GM12878 (cell line): ENCODE measurements at regions not wholly inside any gene's neighbourhood (a gene's known extent, or its start where the extent isn't known, plus 50 kb on each side); places are given as distances from the start of the nearest gene placed in this dataset.

ENCODE experiments used
- EZH2 ChIP-seq: IDR thresholded peaks from 2 replicates; pipeline ENCODE4 v1.6.1; 2012; ENCODE audit warnings: low read depth, mild to moderate bottlenecking, control low read depth, inconsistent platforms, low read length, borderline replicate concordance; ENCODE audit not compliant: control insufficient read depth
- HCFC1 ChIP-seq: fragments of 150-350 bp; IDR thresholded peaks from 2 replicates; pipeline ENCODE4 v1.6.1; 2014; ENCODE audit warnings: low read length
- JUNB ChIP-seq: IDR thresholded peaks from 2 replicates; pipeline ENCODE4 v1.6.1; 2016; ENCODE audit warnings: antibody characterized with exemption, mild to moderate bottlenecking
- POLR2A ChIP-seq: IDR thresholded peaks from 2 replicates; pipeline ENCODE4 v1.6.1; 2011; ENCODE audit warnings: low read depth, mild to moderate bottlenecking, low read length
- SP1 ChIP-seq: IDR thresholded peaks from one replicate; pipeline ENCODE4 v1.6.1; 2011; ENCODE audit warnings: low read depth, low read length
- SPI1 ChIP-seq: IDR thresholded peaks from 2 replicates; pipeline ENCODE4 v1.6.1; 2011; ENCODE audit warnings: low read depth, mild to moderate bottlenecking, low read length, moderate library complexity, borderline replicate concordance; ENCODE audit not compliant: insufficient read depth
- TAF1 ChIP-seq: IDR thresholded peaks from 2 replicates; pipeline ENCODE4 v1.6.1; 2011; ENCODE audit warnings: mild to moderate bottlenecking, low read depth, low read length, borderline replicate concordance
- ZNF217 ChIP-seq: fragments of 450-650 bp; IDR thresholded peaks from 2 replicates; pipeline ENCODE4 v1.6.1; 2017; ENCODE audit warnings: antibody characterized with exemption, mild to moderate bottlenecking
- ZNF24 ChIP-seq: fragments of 450-650 bp; IDR thresholded peaks from 2 replicates; pipeline ENCODE4 v1.6.1; 2017; ENCODE audit warnings: antibody characterized with exemption, mild to moderate bottlenecking
- TF ChIP-seq, protein P1 (sequence below): IDR thresholded peaks from 2 replicates; pipeline ENCODE4 v1.6.1; 2012; ENCODE audit warnings: mild to moderate bottlenecking, low read depth, low read length
- TF ChIP-seq, protein P2 (sequence below): fragments of 450-650 bp; IDR thresholded peaks from 2 replicates; pipeline ENCODE4 v1.6.1; 2018; ENCODE audit warnings: borderline replicate concordance, mild to moderate bottlenecking; ENCODE audit not compliant: partially characterized antibody
- TF ChIP-seq, protein P3 (sequence below): IDR thresholded peaks from 2 replicates; pipeline ENCODE4 v1.6.1; 2012; ENCODE audit warnings: low read depth, low read length, improper control_type of control experiment
- TF ChIP-seq, protein P4 (sequence below): fragments of 450-650 bp; IDR thresholded peaks from 2 replicates; pipeline ENCODE4 v1.6.1; 2018; ENCODE audit warnings: mild to moderate bottlenecking, low read depth, moderate library complexity; ENCODE audit not compliant: partially characterized antibody
- TF ChIP-seq, protein P5 (sequence below), 3 experiments: IDR thresholded peaks in 2 of 3; conservative IDR thresholded peaks in 1 of 3; 2 replicates each; pipeline ENCODE4 v1.5.1; 2011; ENCODE audit warnings: low read depth in 3 of 3, low read length in 3 of 3, mild to moderate bottlenecking in 3 of 3, control low read depth in 2 of 3, moderate library complexity in 2 of 3, inconsistent platforms in 1 of 3, mixed read lengths in 1 of 3; ENCODE audit not compliant: control insufficient read depth in 2 of 3, insufficient read depth in 1 of 3; ENCODE audit errors: extremely low read depth in 1 of 3

DNA sequence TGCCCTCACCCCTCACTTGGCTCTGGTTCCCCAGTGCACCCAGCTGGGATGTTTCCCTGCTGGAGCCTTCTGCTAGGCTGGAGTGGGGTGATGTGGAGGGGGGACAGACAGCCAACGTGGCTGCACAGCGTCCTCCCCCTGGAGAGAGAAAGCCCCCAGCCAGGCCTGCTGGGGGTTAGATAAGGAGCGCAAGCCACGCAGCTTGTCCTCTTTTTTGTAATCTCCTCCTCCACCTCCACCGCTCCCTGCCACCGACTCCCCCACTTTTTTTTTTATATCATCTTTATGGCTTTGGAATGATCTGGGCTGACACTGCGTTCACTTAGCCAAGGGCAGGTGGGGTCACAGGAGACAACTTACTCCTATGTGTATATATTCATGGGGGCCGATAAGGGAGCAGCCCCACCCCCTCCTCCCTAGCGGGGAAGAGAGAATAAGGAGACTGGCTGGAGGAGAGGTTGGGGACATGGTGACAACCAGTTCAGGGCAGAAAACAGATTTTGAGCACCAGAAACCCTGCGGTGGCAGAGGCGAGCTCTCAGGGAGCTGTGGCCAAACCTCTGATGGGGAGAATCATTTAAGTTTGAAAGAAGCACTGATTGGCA lies 169.9 kb upstream of the LHX5 start:
- TF ChIP-seq, protein P1, sequence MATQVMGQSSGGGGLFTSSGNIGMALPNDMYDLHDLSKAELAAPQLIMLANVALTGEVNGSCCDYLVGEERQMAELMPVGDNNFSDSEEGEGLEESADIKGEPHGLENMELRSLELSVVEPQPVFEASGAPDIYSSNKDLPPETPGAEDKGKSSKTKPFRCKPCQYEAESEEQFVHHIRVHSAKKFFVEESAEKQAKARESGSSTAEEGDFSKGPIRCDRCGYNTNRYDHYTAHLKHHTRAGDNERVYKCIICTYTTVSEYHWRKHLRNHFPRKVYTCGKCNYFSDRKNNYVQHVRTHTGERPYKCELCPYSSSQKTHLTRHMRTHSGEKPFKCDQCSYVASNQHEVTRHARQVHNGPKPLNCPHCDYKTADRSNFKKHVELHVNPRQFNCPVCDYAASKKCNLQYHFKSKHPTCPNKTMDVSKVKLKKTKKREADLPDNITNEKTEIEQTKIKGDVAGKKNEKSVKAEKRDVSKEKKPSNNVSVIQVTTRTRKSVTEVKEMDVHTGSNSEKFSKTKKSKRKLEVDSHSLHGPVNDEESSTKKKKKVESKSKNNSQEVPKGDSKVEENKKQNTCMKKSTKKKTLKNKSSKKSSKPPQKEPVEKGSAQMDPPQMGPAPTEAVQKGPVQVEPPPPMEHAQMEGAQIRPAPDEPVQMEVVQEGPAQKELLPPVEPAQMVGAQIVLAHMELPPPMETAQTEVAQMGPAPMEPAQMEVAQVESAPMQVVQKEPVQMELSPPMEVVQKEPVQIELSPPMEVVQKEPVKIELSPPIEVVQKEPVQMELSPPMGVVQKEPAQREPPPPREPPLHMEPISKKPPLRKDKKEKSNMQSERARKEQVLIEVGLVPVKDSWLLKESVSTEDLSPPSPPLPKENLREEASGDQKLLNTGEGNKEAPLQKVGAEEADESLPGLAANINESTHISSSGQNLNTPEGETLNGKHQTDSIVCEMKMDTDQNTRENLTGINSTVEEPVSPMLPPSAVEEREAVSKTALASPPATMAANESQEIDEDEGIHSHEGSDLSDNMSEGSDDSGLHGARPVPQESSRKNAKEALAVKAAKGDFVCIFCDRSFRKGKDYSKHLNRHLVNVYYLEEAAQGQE, result no peak
- TF ChIP-seq JUNB, result no peak
- TF ChIP-seq, protein P2, sequence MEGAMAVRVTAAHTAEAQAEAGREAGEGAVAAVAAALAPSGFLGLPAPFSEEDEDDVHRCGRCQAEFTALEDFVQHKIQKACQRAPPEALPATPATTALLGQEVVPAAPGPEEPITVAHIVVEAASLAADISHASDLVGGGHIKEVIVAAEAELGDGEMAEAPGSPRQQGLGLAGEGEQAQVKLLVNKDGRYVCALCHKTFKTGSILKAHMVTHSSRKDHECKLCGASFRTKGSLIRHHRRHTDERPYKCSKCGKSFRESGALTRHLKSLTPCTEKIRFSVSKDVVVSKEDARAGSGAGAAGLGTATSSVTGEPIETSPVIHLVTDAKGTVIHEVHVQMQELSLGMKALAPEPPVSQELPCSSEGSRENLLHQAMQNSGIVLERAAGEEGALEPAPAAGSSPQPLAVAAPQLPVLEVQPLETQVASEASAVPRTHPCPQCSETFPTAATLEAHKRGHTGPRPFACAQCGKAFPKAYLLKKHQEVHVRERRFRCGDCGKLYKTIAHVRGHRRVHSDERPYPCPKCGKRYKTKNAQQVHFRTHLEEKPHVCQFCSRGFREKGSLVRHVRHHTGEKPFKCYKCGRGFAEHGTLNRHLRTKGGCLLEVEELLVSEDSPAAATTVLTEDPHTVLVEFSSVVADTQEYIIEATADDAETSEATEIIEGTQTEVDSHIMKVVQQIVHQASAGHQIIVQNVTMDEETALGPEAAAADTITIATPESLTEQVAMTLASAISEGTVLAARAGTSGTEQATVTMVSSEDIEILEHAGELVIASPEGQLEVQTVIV, result no peak
- TF ChIP-seq ZNF24, result no peak
- no peak for TF ChIP-seq ZNF217
- no peak for TF ChIP-seq SP1
- TF ChIP-seq, protein P3, sequence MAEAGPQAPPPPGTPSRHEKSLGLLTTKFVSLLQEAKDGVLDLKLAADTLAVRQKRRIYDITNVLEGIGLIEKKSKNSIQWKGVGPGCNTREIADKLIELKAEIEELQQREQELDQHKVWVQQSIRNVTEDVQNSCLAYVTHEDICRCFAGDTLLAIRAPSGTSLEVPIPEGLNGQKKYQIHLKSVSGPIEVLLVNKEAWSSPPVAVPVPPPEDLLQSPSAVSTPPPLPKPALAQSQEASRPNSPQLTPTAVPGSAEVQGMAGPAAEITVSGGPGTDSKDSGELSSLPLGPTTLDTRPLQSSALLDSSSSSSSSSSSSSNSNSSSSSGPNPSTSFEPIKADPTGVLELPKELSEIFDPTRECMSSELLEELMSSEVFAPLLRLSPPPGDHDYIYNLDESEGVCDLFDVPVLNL, result no peak
- TF ChIP-seq HCFC1, result no peak
- no peak for TF ChIP-seq POLR2A
- TF ChIP-seq TAF1, result no peak
- TF ChIP-seq, protein P4, sequence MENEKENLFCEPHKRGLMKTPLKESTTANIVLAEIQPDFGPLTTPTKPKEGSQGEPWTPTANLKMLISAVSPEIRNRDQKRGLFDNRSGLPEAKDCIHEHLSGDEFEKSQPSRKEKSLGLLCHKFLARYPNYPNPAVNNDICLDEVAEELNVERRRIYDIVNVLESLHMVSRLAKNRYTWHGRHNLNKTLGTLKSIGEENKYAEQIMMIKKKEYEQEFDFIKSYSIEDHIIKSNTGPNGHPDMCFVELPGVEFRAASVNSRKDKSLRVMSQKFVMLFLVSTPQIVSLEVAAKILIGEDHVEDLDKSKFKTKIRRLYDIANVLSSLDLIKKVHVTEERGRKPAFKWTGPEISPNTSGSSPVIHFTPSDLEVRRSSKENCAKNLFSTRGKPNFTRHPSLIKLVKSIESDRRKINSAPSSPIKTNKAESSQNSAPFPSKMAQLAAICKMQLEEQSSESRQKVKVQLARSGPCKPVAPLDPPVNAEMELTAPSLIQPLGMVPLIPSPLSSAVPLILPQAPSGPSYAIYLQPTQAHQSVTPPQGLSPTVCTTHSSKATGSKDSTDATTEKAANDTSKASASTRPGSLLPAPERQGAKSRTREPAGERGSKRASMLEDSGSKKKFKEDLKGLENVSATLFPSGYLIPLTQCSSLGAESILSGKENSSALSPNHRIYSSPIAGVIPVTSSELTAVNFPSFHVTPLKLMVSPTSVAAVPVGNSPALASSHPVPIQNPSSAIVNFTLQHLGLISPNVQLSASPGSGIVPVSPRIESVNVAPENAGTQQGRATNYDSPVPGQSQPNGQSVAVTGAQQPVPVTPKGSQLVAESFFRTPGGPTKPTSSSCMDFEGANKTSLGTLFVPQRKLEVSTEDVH, result no peak
- no peak for TF ChIP-seq EZH2
- no peak for TF ChIP-seq SPI1
- TF ChIP-seq, protein P5, sequence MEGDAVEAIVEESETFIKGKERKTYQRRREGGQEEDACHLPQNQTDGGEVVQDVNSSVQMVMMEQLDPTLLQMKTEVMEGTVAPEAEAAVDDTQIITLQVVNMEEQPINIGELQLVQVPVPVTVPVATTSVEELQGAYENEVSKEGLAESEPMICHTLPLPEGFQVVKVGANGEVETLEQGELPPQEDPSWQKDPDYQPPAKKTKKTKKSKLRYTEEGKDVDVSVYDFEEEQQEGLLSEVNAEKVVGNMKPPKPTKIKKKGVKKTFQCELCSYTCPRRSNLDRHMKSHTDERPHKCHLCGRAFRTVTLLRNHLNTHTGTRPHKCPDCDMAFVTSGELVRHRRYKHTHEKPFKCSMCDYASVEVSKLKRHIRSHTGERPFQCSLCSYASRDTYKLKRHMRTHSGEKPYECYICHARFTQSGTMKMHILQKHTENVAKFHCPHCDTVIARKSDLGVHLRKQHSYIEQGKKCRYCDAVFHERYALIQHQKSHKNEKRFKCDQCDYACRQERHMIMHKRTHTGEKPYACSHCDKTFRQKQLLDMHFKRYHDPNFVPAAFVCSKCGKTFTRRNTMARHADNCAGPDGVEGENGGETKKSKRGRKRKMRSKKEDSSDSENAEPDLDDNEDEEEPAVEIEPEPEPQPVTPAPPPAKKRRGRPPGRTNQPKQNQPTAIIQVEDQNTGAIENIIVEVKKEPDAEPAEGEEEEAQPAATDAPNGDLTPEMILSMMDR (IDR thresholded peaks at IDR 0.05 in 2 of 3, conservative IDR thresholded peaks at IDR 0.05 in 1 of 3; ENCODE audit: control insufficient read depth in 2 of 3, extremely low read depth in 1 of 3, insufficient read depth in 1 of 3, low read depth in 3 of 3, low read length in 3 of 3), result no peak
